GM03348 (cell line): ENCODE measurements at regions not wholly inside any gene's neighbourhood (a gene's known extent, or its start where the extent isn't known, plus 50 kb on each side); places are given as distances from the start of the nearest gene placed in this dataset.

Experiments used
- DNase-seq: peaks from one replicate; pipeline ENCODE4 v3.0.0; 2012; ENCODE audit warnings: low spot score

DNA sequence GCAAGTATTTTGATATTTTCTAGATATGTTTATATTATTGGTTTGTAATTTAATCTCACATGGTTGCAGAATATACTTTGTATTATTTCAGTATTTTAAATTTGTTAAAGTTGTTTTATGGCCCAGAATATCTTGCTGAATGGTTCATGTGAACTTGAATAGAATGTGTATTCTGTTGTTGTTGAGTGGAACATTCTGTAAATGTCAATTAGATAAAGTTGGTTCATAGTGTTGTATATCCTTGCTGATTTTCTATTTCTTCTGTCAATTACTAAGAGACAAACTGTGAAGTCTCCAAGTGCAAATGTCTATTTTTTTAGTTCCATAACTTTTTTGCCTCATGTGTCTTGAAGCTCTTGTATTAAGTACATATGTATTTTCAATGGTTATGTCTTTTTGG is 411.7 kb downstream of the NPIPA7 start:
- DNase-seq, result no peak

DNA sequence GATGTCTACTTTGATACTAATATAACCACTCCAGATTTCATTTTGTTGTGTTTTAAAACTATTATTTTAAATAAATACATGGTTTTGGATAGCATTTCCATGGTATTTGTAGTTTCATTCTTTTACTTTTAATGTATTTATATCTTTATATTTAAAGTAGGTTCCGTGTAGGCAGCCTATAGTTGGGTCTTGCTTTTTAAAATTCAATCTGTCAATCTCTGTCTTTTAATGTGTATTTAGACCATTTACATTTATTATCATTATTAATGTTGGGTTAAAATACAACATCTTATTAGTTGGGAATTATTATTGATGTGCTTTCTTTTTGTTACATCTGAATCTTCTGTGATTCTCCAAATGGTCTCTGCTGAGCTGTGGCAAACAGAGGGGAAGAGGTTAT is 412.1 kb downstream of the NPIPA7 start:
- no peak for DNase-seq

DNA sequence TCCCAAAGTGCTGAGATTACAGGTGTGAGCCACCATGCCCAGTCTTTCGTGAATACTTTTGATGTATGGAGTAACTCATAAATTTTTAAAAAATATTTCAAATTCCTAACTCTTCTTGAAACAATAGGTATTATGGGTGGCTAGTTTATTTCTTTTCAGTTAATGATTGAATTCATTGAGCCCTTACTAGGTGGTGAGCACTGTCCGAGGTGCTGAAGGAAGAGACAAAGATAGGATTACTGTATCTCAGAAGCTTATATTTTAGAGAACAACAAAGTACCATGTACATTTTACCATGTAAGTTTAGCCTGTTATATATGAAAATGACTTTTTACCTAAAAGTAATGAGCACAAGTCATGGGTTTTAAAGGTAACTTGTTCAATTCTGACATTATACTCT is 418.3 kb downstream of the NPIPA7 start:
- no peak for DNase-seq

GRCh38 chr16:16798504-16798903 is 419.6 kb downstream of the NPIPA7 start:
- DNase-seq, result no peak

DNA sequence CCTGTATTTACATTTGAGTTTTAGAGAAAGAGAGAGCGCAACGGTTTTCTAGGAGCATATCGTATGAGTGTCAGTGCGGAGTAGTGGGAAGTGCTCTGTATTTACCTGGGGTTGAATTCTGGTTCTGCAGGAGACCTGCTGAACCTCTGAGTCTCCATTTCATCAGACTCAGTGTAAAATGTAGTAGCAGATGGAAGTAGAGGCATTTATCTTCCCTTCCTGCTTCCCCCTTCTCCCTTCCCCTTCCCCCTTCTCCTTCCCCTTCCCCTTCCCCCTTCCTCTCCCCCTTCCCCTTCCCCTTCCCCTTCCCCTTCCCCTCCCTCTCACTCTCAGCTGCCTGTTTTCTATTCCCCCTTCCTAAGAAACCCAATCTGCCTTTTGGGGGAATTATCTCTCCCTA is 426.9 kb downstream of the NPIPA7 start:
- DNase-seq, result no peak

- no peak for DNase-seq
Measured at GRCh38 chr16:16815641-16816040, 436.7 kb downstream of the NPIPA7 start.

GRCh38 chr16:16817196-16817595 is 438.3 kb downstream of the NPIPA7 start:
- DNase-seq, result no peak

GRCh38 chr16:16821261-16821660 is 442.3 kb downstream of the NPIPA7 start:
- no peak for DNase-seq

DNA sequence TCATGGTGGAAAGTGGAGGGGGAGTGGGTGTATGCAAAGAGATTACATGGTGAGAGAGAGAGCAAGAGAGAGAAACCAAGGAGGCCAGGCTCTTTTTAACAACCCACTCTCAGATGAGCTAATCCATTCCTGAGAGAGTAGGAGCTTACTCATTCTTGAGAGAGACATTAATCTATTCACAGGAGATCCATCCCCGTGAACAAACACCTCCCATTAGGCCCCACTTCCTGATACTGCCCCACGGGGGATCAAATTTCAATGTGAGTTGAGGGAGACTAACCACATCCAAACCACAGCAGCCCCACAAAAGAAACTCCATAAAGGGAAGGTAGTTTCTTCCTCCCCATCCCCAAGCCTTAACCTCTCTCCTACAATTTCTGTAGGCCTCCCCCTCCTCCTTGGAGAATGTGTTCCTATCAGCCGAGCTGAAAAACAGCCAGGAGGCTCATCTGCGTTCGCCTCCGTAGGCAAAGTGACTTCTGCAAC is 450.0 kb downstream of the NPIPA7 start:
- DNase-seq, result no peak

GRCh38 chr16:16830401-16830800 is 451.5 kb downstream of the NPIPA7 start:
- DNase-seq, result no peak

DNA sequence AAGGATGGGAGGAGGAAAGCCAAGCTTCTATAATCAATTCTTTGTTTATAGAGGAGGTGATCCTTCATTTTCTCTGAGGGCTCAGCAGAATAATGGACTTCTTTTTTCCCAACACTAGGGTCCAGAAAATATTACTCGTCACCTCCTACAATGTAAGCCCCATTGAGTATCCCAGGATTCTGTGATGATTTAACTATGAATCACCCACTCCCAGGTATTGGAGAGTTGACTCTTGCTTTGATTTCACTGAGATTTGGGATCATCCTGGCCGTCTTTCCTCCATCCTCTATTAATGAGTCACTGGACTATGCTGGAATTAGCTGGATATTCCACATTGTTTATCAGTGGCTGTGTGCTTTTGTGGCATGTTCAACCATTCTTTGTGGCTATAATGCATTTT is 452.0 kb downstream of the NPIPA7 start:
- DNase-seq, result no peak

DNA sequence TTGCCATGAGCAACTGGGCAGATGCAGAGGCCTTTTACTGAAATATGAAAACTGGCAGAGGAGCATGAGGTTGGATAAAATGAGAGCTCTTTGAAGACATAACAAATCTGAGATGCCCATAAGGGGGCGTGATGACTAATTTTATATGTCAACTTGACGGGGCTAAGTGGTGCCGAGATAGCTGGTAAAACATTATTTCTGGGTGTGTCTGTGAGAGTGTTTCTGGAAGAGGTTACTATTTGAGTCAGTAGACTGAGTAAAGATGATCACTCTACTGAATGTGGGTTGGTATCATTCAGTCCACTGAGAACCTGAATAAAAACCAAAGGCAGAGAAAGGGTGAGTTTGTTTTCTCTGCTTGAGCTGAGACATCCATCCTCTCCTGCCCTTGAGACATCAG is 454.2 kb downstream of the NPIPA7 start:
- no peak for DNase-seq

GRCh38 chr16:16850274-16850673 is 471.3 kb downstream of the NPIPA7 start:
- DNase-seq, result no peak

DNA sequence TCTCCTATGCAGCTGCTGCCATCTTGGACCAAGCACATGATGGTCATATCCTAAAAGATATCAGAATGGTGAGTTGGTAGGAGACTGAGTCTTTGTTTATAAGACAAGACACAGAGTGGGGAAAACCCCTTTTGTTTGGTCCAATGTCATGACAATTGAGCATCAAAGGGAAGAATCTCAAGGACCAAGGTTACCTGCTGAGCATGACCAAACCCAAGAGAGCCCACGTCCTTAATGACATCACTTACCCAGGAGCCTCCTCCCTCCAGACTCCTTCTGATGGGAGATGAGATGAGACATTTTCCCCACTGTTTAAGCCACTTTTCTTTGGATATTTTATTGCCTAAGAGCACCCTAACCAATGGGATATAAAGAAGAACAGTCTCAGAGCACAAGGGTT is 478.1 kb downstream of the NPIPA7 start:
- DNase-seq, result no peak

- peak; percentile 11 for DNase-seq
Measured at GRCh38 chr16:16857603-16858283, 478.8 kb downstream of the NPIPA7 start.

GRCh38 chr16:16861546-16861945 is 482.6 kb downstream of the NPIPA7 start:
- peak; percentile 80 for DNase-seq

- no peak for DNase-seq
Measured at GRCh38 chr16:16863672-16864071, 484.7 kb downstream of the NPIPA7 start.

DNA sequence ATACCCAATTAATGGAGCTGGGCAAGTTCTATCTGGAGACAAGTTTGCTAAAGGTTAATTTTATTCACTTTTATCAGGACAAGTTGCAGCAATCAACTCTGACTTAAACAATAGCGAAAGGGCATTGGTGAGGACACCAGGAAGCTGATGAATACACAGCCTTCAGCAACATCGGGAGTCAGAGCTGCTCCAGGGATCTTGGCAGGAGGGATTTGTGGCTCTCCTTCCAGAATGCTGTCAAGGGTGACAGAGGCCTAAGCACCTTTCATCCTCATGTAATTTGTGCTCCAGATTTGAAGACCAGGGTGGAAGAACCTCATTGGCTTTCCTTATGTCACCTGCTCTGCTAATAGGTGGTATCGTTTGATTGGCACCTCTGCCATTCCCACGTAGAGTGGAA is 485.6 kb downstream of the NPIPA7 start:
- DNase-seq, result no peak

- DNase-seq, result no peak
Measured at GRCh38 chr16:16865374-16865773, 486.4 kb downstream of the NPIPA7 start.

- no peak for DNase-seq
Measured at GRCh38 chr16:16867973-16868372, 489.0 kb downstream of the NPIPA7 start.

GRCh38 chr16:16868727-16869126 is 489.8 kb downstream of the NPIPA7 start:
- no peak for DNase-seq

DNA sequence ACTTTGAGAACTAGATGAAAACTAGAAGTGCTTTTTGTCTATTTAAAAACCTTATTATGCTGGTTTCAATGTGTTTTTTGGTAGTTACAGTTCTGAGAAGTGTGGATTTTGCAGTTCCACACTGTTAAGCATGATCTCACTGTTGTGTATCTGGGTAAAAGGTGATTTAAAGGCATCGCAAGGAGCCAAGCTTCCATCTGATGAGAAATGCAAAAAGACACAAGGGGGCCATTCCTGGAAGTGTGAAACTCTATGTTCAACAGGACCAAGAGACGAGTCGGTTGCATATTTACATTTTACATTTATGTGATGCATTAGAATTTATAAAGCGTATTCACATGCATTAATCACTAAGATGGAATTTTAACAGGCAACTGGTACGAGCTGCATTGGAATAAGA is 490.8 kb downstream of the NPIPA7 start:
- no peak for DNase-seq

- no peak for DNase-seq
Measured at GRCh38 chr16:16871196-16871595, 492.3 kb downstream of the NPIPA7 start.

GRCh38 chr16:16877061-16877460 is 498.1 kb downstream of the NPIPA7 start:
- DNase-seq, result no peak
